GM19240 (cell line): ENCODE measurements at regions not wholly inside any gene's neighbourhood (a gene's known extent, or its start where the extent isn't known, plus 50 kb on each side); places are given as distances from the start of the nearest gene placed in this dataset.
"Not testable (repeated sequence)": the region's sequence is repeated elsewhere in the genome, so short reads cannot be mapped to it uniquely, and the experiment has no call there.

ENCODE experiments used
- DNase-seq: peaks from one replicate; pipeline ENCODE4 v3.0.0; 2011; ENCODE audit warnings: low spot score; ENCODE audit not compliant: insufficient read length

- DNase-seq: no peak
These were observed 354.2 kb upstream of the SULF2 start for GRCh38 chr20:48139262-48140041.

DNA sequence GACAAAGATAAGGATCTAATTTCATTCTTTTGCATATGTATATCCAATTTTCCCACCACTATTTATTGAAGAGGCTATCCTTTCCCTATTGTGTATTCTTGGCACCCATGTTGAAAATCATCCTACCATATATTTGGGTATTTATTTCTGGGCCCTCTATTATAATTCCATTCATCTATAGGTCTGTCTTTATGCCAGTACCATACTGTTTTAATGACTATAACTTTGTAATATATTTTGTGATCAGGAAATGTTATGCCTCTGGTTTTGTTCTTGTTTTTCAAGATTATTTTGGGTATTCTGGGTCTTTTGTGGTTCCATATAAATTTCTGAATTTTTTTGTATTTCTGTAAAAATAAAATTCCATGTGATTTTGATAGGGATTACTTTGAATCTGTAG is 347.6 kb upstream of the SULF2 start:
- no peak for DNase-seq

- no peak for DNase-seq
These were observed 346.3 kb upstream of the SULF2 start for GRCh38 chr20:48131581-48131980.

DNA sequence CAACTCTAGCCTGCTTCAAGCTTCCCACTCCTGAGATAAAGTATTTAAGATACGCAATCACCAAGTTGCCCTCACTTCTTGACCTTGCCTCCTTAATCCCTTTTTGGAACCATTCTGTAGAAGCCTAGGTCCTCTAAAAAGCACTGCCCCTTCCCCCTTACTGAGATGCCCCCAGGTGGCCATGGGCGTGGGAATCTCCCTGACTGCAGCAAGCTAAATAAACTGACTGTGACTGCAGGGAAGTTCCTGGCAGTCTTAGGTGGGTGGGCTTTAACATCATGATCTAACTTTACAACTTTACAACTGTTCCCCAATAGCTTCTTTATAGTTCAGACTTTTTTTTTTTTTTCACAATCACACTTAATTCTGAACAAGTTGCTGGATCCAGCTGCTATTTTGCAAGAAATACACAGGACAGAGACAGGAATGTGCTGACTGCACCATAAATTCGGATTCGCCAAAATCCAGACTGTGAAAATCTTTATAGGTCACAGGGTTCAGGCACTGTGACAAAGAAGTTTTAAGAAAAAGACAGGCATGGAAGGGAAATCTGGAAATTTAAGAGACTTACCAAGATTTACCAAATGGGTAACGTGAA is 344.2 kb upstream of the SULF2 start:
- no peak for DNase-seq

- no peak for DNase-seq
These were observed 343.2 kb upstream of the SULF2 start for GRCh38 chr20:48128436-48128835.

DNA sequence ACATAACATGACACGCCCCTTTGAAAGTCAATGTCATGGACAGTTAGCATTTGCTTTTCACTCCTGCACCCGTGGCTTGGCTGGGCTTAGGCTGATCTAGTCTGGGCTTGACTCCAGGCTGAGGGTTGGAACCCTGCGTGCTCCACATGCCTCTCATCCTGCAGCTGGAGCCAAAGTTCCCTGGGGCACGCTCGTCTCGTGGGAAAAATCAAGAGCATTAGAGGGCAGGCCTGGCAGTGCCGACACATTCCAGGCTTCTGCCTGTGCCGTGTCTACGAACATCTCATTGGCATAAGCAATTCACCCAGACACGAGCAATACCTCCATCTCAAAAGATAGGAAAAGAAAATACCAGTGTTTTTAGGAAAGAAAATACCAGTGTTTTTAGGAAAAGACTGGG is 342.7 kb upstream of the SULF2 start:
- not testable (repeated sequence) for DNase-seq

DNA sequence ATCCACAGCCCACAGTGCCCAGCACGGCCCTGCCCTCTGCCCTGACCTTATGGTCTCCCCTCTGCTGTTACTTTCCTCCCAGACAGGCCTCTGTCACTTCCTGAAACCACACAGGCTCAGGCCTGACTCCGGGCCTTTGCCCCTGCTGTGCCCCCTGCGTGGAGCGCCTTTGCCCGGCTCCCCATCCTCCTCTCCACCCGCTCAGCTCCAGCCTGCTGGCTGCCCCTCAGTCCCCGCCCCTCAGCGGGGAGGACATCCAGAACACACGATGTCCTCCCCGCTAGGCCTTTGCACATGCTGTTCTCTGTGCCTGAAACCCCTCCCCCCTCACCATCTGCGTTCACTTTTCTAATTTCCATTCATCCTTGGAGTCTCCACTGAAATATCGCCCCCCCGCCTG is 341.9 kb upstream of the SULF2 start:
- DNase-seq: not testable (repeated sequence)

- DNase-seq: no peak
These were observed 341.0 kb upstream of the SULF2 start for GRCh38 chr20:48126227-48126740.

- no peak for DNase-seq
These were observed 339.7 kb upstream of the SULF2 start for GRCh38 chr20:48124960-48125359.

DNA sequence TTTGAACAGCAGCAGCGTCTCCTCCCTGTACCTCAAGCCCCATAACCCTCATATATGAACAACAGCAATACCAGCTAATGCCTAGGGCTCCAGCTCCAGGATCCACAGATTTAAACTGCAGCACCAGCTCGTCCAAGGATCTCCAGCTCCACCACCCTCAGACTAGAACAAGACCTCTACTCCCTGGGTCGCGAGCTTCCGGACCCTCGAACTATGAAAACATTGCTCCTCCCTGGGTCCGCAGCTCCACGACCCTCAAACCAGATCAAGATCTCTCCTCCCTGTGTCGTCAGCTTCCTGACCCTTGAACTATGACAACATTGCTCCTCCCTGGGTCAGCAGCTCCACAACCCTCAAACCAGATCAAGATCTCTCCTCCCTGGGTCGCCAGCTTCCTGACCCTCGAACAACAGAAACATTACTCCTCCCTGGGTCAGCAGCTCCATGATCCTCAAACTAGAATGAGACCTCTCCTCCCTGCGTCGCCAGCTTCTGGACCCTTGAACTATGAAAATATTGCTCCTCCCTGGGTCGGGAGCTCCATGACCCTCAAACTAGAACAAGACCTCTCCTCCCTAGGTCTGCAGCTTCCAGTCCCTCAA is 339.0 kb upstream of the SULF2 start:
- no peak for DNase-seq

DNA sequence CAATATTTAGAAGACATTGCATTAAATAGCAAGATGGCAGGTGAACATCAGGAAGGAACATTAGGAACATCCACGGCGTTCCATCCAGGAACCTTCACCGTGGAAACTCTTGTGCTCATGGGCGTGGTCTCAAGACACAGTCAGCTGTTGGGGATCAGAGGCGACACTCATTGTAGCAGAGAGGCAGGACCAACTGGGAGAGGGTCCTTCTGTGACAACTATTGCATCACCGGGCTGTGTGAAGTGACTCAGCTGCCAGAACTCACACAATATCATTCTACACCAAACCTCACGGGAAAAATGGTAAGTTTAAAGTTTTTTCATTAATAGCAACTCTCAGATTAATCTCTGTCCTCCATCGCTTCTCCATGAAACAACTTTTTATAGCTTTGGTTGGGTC is 334.8 kb upstream of the SULF2 start:
- DNase-seq: no peak

DNA sequence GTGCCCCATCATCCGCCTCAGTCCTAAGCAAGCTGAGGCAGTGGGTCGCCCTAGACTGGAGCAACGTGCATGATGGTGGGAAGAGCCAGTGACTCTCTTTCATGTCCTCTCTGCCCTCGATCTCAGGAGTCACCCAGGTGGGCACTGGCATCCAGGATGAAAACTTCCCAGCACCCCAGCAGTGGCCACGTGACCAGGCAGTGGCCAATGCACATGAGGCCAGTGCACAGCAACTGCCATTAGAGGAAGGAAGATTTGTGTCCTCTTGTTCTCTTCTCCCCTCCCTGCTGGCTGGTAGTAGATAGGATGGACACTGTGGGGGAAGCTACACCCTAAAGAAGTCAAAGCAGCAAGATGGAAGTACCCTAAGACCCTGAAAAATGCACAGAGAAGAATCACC is 334.1 kb upstream of the SULF2 start:
- DNase-seq: not testable (repeated sequence)

GRCh38 chr20:48115502-48115901 is 330.2 kb upstream of the SULF2 start:
- no peak for DNase-seq

DNA sequence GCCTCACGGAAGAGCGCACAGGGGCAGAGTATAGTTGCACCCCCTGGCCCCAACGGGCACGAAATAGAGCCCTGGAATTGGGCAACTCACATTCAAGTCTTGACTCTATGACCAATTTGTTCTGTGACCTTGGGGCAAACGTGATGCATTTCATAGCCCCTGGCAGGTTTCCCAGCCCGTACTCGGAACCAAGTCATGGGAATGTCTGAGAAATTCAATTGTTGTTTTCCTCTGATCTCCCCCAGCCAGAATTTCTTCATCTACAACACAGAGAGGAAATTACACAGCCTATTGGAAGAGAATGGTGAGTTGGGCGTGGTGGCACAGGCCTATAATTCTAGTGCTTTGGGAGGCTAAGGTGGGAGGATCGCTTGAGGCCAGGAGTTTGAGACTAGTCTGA is 322.3 kb upstream of the SULF2 start:
- no peak for DNase-seq

DNA sequence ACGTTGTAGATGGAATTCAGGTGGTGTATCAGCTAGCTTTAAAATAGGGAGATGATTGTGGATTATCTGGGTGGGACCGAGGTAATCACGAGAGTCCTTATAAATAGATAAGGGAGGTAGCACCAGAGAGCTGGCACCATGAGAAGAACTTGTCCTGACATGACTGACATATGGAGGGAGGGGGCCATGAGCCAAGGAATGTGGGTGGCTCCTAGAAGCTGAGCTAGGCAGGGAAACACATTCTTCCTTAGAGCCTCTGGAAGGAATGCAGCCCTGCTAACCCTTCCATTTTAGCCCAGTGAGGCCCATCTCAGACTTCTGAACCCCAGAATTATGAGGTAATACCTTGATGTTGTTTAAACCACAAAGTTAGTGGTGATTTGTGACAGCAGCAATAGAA is 321.1 kb upstream of the SULF2 start:
- DNase-seq: no peak

DNA sequence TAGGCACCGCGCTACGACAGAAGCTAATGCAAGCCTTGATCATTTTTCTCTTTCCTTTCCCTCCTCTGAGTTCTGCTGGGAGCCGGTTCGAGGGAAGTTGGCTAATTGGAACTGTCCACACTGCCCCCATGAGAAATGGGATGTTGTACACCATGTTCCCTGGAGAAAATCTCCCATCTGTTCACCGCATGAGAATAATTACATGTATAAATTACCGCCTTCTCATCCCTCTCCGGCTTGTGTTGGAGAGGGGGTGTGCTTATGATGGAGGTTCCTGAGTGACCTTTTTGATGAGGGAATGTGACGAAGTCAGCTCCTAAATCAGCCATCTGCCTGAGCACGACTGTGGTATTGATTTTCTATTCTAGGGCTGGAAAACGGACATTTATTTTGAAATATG is 320.2 kb upstream of the SULF2 start:
- DNase-seq: no peak

GRCh38 chr20:48102931-48103660 is 317.8 kb upstream of the SULF2 start:
- DNase-seq: no peak

DNA sequence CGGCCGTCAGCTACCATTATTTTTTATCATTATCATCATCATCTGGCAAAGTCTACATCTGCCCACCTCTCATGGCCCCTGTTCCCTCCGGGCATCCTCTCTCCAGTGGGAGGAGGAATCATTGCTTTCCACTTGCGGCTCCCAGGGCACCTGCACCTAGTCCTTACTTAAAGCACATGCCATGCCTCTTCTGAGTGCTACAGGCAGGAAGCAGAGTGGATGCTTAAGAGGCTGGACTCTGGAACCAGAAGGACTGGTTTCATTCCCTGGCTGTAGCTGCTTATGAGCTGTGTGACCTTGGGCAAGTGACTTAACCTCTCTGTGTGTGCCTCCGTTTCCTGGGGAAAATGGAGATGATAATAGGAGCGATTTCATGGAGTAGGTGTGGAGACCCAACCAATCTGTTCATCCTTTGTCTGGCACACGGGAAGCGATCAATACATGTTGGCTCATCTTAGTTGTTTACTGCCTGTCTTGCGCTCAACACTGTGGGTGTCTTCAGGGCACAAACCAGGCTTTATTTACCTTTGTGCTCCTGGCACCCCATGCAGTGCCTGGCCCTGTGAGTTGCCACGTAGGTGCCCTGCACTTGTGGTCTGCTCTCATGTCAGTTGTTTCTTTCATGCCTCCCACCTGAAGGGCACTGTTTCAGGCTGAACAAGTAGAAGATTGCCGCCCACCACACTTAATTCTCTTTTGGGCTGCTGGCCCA is 317.0 kb upstream of the SULF2 start:
- no peak for DNase-seq

DNA sequence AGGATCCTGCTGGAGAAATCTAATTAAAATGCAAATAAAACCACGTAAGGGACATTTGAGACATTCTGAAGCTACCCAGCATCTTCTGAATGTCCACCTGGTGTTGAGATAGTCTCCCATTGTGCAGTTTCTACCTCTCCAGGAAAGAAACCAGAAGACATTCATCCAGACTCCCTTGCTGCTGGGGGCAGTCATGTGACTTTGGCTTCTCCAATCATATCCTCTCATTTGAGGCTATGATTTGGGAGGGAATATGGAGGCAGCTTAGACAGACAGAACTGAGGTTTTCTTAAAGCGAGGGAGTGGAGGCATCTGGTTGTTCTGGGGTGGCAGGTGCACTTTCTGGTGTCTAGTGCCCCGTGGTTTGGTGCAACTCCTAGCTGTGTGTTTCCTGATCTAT is 315.2 kb upstream of the SULF2 start:
- no peak for DNase-seq

- no peak for DNase-seq
These were observed 313.6 kb upstream of the SULF2 start for GRCh38 chr20:48098866-48099265.

- DNase-seq: no peak
These were observed 312.8 kb upstream of the SULF2 start for GRCh38 chr20:48098099-48098498.
